SU-DHL-6 (cell line): ENCODE measurements at regions not wholly inside any gene's neighbourhood (a gene's known extent, or its start where the extent isn't known, plus 50 kb on each side); places are given as distances from the start of the nearest gene placed in this dataset.

Experiments used
- EZH2phosphoT487 ChIP-seq: fragments of 200-600 bp; sonication (generic), shearing (Covaris generic); conservative IDR thresholded peaks from 2 replicates; pipeline ENCODE4 v1.6.1; 2018; ENCODE audit warnings: mild to moderate bottlenecking, antibody characterized with exemption, low read length, moderate library complexity, mixed read lengths
- TF ChIP-seq, protein P1 (sequence below): fragments of 200-600 bp; sonication (generic); IDR thresholded peaks from one replicate; pipeline ENCODE4 v1.5.1; 2017; ENCODE audit warnings: antibody characterized with exemption, mild to moderate bottlenecking, low read length, moderate library complexity; ENCODE audit not compliant: insufficient read depth, poor library complexity, severe bottlenecking

- TF ChIP-seq, protein P1, sequence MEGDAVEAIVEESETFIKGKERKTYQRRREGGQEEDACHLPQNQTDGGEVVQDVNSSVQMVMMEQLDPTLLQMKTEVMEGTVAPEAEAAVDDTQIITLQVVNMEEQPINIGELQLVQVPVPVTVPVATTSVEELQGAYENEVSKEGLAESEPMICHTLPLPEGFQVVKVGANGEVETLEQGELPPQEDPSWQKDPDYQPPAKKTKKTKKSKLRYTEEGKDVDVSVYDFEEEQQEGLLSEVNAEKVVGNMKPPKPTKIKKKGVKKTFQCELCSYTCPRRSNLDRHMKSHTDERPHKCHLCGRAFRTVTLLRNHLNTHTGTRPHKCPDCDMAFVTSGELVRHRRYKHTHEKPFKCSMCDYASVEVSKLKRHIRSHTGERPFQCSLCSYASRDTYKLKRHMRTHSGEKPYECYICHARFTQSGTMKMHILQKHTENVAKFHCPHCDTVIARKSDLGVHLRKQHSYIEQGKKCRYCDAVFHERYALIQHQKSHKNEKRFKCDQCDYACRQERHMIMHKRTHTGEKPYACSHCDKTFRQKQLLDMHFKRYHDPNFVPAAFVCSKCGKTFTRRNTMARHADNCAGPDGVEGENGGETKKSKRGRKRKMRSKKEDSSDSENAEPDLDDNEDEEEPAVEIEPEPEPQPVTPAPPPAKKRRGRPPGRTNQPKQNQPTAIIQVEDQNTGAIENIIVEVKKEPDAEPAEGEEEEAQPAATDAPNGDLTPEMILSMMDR, result no peak
- no peak for TF ChIP-seq EZH2phosphoT487
Measured at GRCh38 chr2:64259312-64259711, 115.1 kb upstream of the PELI1 start.
